GM12872 (cell line): ENCODE measurements at regions not wholly inside any gene's neighbourhood (a gene's known extent, or its start where the extent isn't known, plus 50 kb on each side); places are given as distances from the start of the nearest gene placed in this dataset.

ENCODE experiments used
- TF ChIP-seq, protein P1 (sequence below): IDR thresholded peaks from 3 replicates; pipeline ENCODE4 v1.5.1; 2011; ENCODE audit warnings: low read depth, mild to moderate bottlenecking, low read length, moderate library complexity; ENCODE audit not compliant: insufficient read depth

DNA sequence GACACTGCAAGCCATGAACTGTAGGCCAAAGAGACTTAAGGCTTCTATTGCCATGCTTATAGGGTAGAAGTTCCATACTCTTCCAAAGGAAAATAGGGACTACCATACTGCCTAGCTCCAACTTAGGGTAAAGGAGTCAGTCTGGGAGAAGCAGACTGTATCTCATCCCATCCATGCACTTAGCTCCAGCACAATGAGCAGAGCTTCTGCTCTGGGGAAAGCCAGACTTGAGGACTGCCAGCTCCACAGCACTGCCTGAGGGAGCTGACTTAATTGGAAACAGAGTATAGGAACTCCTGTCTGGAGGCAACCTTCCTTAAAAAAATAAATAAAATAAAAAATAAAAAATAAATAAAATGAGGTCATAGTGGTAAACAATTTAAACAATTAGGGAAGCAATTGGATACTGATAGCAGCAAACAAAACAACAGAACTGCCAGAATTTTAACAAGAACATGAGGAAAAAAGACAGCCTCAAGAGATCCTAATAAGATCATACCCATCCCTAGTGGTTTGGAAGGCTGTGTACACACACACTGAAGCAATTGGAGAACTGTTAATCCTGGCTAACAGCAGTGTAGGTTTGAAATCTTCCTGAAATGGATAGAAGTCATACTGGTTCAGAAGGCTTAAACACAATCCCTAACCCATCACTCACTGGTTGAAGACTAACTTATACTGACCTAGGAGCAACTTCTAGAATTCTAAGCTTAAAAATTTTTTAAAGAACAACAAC, 550.1 kb downstream of the TBC1D4 start:
- TF ChIP-seq, protein P1, sequence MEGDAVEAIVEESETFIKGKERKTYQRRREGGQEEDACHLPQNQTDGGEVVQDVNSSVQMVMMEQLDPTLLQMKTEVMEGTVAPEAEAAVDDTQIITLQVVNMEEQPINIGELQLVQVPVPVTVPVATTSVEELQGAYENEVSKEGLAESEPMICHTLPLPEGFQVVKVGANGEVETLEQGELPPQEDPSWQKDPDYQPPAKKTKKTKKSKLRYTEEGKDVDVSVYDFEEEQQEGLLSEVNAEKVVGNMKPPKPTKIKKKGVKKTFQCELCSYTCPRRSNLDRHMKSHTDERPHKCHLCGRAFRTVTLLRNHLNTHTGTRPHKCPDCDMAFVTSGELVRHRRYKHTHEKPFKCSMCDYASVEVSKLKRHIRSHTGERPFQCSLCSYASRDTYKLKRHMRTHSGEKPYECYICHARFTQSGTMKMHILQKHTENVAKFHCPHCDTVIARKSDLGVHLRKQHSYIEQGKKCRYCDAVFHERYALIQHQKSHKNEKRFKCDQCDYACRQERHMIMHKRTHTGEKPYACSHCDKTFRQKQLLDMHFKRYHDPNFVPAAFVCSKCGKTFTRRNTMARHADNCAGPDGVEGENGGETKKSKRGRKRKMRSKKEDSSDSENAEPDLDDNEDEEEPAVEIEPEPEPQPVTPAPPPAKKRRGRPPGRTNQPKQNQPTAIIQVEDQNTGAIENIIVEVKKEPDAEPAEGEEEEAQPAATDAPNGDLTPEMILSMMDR, result no peak

DNA sequence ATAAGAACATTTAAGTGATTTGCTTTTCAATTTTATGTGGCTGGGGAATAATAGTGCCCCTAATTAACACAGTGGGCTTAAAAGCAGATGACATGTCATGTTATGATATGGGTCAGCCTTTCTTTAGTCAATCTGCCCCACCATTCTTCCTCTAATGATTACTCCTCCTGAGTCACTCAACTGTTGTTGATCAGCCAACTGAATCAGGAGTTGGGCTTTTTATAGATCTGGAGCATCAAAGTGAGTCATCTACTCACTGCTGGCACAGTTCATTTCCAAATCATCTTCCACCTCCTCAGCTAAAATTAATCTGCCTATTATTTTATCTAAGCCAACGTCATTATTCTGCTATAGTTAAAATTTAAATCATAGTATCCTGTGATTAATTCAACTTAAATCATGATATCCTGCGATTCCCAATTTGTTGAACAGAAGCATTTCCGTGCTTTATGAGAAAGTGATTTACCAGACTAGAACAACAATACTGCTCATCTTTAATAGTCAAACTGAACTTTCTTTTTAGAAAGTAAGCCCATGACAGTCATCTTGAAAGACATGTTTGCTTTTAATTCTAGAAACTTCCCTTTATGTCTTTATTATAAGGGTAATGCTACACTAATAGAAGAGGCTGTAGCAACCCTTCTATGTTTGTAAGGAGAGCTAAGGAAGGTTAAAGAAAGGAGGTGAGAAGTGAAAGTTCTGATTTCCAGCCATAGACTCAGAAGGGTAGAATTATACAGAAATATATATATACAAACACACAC, 551.4 kb downstream of the TBC1D4 start:
- TF ChIP-seq, protein P1, result no peak

DNA sequence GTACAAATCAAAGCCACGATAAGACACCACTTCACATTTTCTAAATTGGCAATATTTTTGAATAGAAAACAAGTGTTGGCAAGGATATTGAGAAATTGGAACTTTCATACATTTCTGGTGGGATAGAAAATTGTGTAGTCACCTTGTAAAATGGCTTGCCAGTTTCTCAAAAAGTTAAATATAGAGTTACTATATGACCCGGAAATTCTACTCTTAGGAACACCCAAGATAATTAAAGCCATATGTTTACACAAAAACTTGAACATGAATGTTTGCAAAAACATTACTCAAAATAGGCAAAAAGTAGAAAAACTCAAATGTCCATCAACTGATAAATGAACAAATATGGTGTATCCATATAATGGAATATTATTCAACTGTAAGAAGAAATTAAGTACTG, 552.5 kb downstream of the TBC1D4 start:
- TF ChIP-seq, protein P1, result no peak

DNA sequence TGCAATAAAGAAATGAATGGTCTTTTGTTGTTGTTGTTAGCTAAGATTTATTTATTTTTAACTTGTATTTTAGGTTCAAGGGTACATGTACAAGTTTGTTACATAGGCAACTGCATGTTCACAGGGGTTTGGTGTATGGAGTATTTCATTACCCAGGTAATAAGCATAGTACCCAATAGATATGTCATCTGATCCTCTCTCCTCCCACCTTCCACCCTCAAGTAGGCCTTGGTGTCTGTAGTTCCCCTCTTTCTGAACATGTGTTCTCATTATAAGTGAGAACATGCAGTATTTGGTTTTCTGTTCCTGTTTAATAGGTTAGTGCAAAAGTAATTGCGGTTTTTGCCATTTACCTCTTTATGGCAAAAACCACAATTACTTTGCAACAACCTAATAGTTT, 554.1 kb downstream of the TBC1D4 start:
- TF ChIP-seq, protein P1, result no peak

DNA sequence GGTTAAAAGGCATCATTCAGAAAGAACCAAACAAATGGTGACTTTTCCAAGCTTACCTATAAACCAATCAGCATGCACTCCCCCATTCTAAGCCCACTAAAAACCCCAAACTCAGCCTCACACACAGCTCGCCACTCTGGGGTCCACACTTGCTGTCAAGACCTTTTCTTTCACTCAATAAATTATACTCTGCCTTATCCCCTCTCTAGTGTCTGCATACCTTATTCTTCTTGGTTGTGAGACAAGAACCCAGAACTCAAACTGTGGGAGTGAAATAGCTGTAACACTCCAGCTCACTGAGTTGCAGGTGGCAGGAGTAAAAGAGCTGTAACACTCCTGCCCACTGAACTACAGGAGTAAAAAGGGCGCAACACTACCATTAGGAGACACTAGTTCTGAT, 559.0 kb downstream of the TBC1D4 start:
- TF ChIP-seq, protein P1, result no peak

DNA sequence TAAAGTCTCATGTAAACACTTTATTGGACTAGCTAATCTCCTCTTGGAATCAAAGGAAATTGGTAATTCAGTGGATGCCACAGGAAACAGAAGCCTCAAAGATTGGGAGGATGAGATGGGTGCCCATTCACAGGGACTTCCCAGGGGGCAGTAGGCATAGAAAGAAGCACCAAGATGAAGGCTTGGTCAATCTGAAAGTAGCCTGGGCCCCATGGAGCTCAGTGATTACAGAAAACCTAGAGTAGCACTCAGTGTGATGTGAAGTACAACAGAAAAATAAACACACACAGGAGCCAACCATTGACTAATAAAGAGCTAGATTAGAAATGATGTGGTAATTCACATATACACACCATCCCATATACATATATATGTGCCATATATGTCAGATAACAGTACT, 560.6 kb downstream of the TBC1D4 start:
- TF ChIP-seq, protein P1, result no peak

DNA sequence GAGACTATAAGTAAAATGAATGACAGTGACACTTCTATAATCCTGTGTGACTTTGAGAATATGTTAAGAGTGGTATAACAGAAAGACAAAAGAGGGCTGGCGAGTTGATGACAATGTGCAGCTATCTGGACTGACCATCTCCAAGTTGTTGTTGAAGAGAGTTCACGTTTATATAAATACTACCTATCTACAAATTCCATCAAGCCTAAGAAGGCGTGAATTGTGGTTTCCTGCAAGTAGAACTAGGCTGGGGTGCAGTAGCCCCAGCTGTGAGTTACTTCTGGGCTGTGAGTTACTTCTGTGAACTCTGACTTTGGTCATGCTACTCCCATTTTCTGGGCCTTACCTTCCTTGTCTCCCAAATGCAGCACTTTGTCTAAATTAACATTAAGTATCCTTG, 561.0 kb downstream of the TBC1D4 start:
- TF ChIP-seq, protein P1, result no peak
